ENCODE measurements at regions not wholly inside any gene's neighbourhood (a gene's known extent, or its start where the extent isn't known, plus 50 kb on each side); places are given as distances from the start of the nearest gene placed in this dataset.
"Not testable (repeated sequence)": the region's sequence is repeated elsewhere in the genome, so short reads cannot be mapped to it uniquely, and the experiment has no call there.

GRCh38 chr5:119752921-119753886, 123.8 kb downstream of the FAM170A start:
- Histone ChIP-seq H3K4me1 (replicated peaks) (no peaks in the 10 kb centered on the region), H3K27me3 (replicated peaks) (no peaks in the 10 kb centered on the region), H3K36me3 (no peaks in the 10 kb centered on the region), H3K4me3 (no peak overlapping the region), H3K27ac (no peak overlapping the region), H3K9me3 (replicated peaks) (no peaks in the 10 kb centered on the region)
- no peak for DNase-seq (ENCODE audit: low read depth in 1 of 2, low spot score in 2 of 2)

GRCh38 chr5:119754825-119755224, 125.5 kb downstream of the FAM170A start:
- H3K36me3 ChIP-seq; H3K9me3 ChIP-seq (replicated peaks); H3K27me3 ChIP-seq (replicated peaks); H3K27ac ChIP-seq; DNase-seq (ENCODE audit: low read depth in 1 of 2, low spot score in 2 of 2); H3K4me3 ChIP-seq; H3K4me1 ChIP-seq (replicated peaks): not testable (repeated sequence)

GRCh38 chr5:119757276-119757675, 127.9 kb downstream of the FAM170A start:
- no peaks in the 10 kb centered on the region for H3K4me1 ChIP-seq (replicated peaks)
- no peak overlapping the region for H3K27ac ChIP-seq
- H3K27me3 ChIP-seq (replicated peaks): no peaks in the 10 kb centered on the region
- no peak for DNase-seq (ENCODE audit: low read depth in 1 of 2, low spot score in 2 of 2)
- no peaks in the 10 kb centered on the region for H3K9me3 ChIP-seq (replicated peaks)
- no peaks in the 10 kb centered on the region for H3K36me3 ChIP-seq
- no peak overlapping the region for H3K4me3 ChIP-seq

- not testable (repeated sequence) for H3K36me3 ChIP-seq; DNase-seq (ENCODE audit: low read depth in 1 of 2, low spot score in 2 of 2); H3K9me3 ChIP-seq (replicated peaks); H3K27ac ChIP-seq; H3K4me3 ChIP-seq; H3K27me3 ChIP-seq (replicated peaks); H3K4me1 ChIP-seq (replicated peaks)
Measured at GRCh38 chr5:119769695-119770693, 140.6 kb downstream of the FAM170A start.

- not testable (repeated sequence) for DNase-seq (ENCODE audit: low read depth in 1 of 2, low spot score in 2 of 2); H3K36me3 ChIP-seq; H3K4me1 ChIP-seq (replicated peaks); H3K27me3 ChIP-seq (replicated peaks); H3K27ac ChIP-seq; H3K4me3 ChIP-seq; H3K9me3 ChIP-seq (replicated peaks)
Measured at GRCh38 chr5:119780145-119780544, 150.8 kb downstream of the FAM170A start.

- Histone ChIP-seq H3K4me1 (replicated peaks) (no peaks in the 10 kb centered on the region), H3K27ac (no peak overlapping the region), H3K9me3 (replicated peaks) (no peaks in the 10 kb centered on the region; the same call in 1 of the 2 replicates), H3K36me3 (no peaks in the 10 kb centered on the region), H3K27me3 (replicated peaks) (no peaks in the 10 kb centered on the region), H3K4me3 (no peak overlapping the region)
- no peak for DNase-seq (ENCODE audit: low read depth in 1 of 2, low spot score in 2 of 2)
Measured at GRCh38 chr5:119785057-119785456, 155.7 kb downstream of the FAM170A start.

GRCh38 chr5:119789406-119790117, 160.2 kb downstream of the FAM170A start:
- H3K27ac ChIP-seq: no peak overlapping the region
- H3K4me3 ChIP-seq: no peak overlapping the region
- DNase-seq (ENCODE audit: low read depth in 1 of 2, low spot score in 2 of 2): no peak
- H3K36me3 ChIP-seq: no peaks in the 10 kb centered on the region
- no peaks in the 10 kb centered on the region; the same call in 1 of the 2 replicates for H3K9me3 ChIP-seq (replicated peaks)
- no peaks in the 10 kb centered on the region for H3K27me3 ChIP-seq (replicated peaks)
- H3K4me1 ChIP-seq (replicated peaks): no peaks in the 10 kb centered on the region

GRCh38 chr5:119792161-119792799, 162.9 kb downstream of the FAM170A start:
- Histone ChIP-seq H3K4me3 (no peak overlapping the region), H3K27me3 (replicated peaks) (no peaks in the 10 kb centered on the region), H3K9me3 (replicated peaks) (no peaks in the 10 kb centered on the region; the same call in 1 of the 2 replicates), H3K4me1 (replicated peaks) (no peaks in the 10 kb centered on the region), H3K27ac (no peak overlapping the region), H3K36me3 (no peaks in the 10 kb centered on the region)
- DNase-seq (ENCODE audit: low read depth in 1 of 2, low spot score in 2 of 2): no peak

GRCh38 chr5:119795768-119796167, 166.4 kb downstream of the FAM170A start:
- no peaks in the 10 kb centered on the region for H3K36me3 ChIP-seq
- H3K4me3 ChIP-seq: no peak overlapping the region
- no peak overlapping the region for H3K27ac ChIP-seq
- H3K4me1 ChIP-seq (replicated peaks): no peaks in the 10 kb centered on the region
- no peaks in the 10 kb centered on the region; the same call in 1 of the 2 replicates for H3K9me3 ChIP-seq (replicated peaks)
- H3K27me3 ChIP-seq (replicated peaks): no peaks in the 10 kb centered on the region
- DNase-seq (ENCODE audit: low read depth in 1 of 2, low spot score in 2 of 2): no peak

- Histone ChIP-seq H3K9me3 (replicated peaks) (no peaks in the 10 kb centered on the region), H3K4me3 (no peak overlapping the region), H3K4me1 (replicated peaks) (no peaks in the 10 kb centered on the region), H3K27me3 (replicated peaks) (no peaks in the 10 kb centered on the region), H3K36me3 (no peaks in the 10 kb centered on the region), H3K27ac (no peak overlapping the region)
- no peak for DNase-seq (ENCODE audit: low read depth in 1 of 2, low spot score in 2 of 2)
Measured at GRCh38 chr5:119801570-119801969, 172.2 kb downstream of the FAM170A start.

- H3K27me3 ChIP-seq (replicated peaks): no peaks in the 10 kb centered on the region
- H3K9me3 ChIP-seq (replicated peaks): no peaks in the 10 kb centered on the region
- DNase-seq (ENCODE audit: low read depth in 1 of 2, low spot score in 2 of 2): no peak
- H3K4me1 ChIP-seq (replicated peaks): no peaks in the 10 kb centered on the region
- no peaks in the 10 kb centered on the region for H3K36me3 ChIP-seq
- no peak overlapping the region for H3K27ac ChIP-seq
- H3K4me3 ChIP-seq: no peak overlapping the region
Measured at GRCh38 chr5:119808024-119808423, 178.7 kb downstream of the FAM170A start.

GRCh38 chr5:119808474-119808873, 179.1 kb downstream of the FAM170A start:
- Histone ChIP-seq H3K9me3 (replicated peaks) (no peaks in the 10 kb centered on the region), H3K4me3 (no peak overlapping the region), H3K27me3 (replicated peaks) (no peaks in the 10 kb centered on the region), H3K36me3 (no peaks in the 10 kb centered on the region), H3K27ac (no peak overlapping the region), H3K4me1 (replicated peaks) (no peaks in the 10 kb centered on the region)
- no peak for DNase-seq (ENCODE audit: low read depth in 1 of 2, low spot score in 2 of 2)

GRCh38 chr5:119810217-119810616, 180.9 kb downstream of the FAM170A start:
- Histone ChIP-seq H3K4me1 (replicated peaks) (no peaks in the 10 kb centered on the region), H3K27me3 (replicated peaks) (no peaks in the 10 kb centered on the region), H3K27ac (no peak overlapping the region), H3K36me3 (no peaks in the 10 kb centered on the region), H3K9me3 (replicated peaks) (no peaks in the 10 kb centered on the region), H3K4me3 (no peak overlapping the region)
- no peak for DNase-seq (ENCODE audit: low read depth in 1 of 2, low spot score in 2 of 2)
